Psoas muscle (tissue), 7 donors: ENCODE measurements at regions not wholly inside any gene's neighbourhood (a gene's known extent, or its start where the extent isn't known, plus 50 kb on each side); places are given as distances from the start of the nearest gene placed in this dataset.

Experiments
- ATAC-seq, 4 donors: fragments of 200-7000 bp; cut with Tn5 transposase; one replicate each; pipeline ENCODE4 v1.9.1; 2020; ENCODE audit warnings: moderate library complexity in 3 of 4, mild to moderate bottlenecking in 2 of 4
- DNase-seq, 2 donors: peaks; one replicate each; pipeline ENCODE4 v3.0.0-alpha.2; 2020
- H3K27ac ChIP-seq: fragments of 200-600 bp; one replicate; pipeline ENCODE4 v1.8.0; 2022
- H3K27me3 ChIP-seq, 3 donors: fragments of 200-600 bp in 1 of 3; one replicate each; pipeline versions ENCODE4 v1.6.1 to v1.8.0; 2013 to 2022; ENCODE audit warnings: low read length in 2 of 3, mild to moderate bottlenecking in 2 of 3, moderate library complexity in 1 of 3; ENCODE audit not compliant: insufficient read depth in 3 of 3
- H3K36me3 ChIP-seq, 2 donors: fragments of 200-600 bp in 1 of 2; one replicate each; pipeline versions ENCODE4 v1.6.1 to v1.8.0; 2013 to 2022; ENCODE audit warnings: low read depth in 1 of 2, mild to moderate bottlenecking in 1 of 2, moderate library complexity in 1 of 2; ENCODE audit not compliant: insufficient read depth in 1 of 2
- H3K4me1 ChIP-seq: fragments of 200-600 bp; one replicate; pipeline ENCODE4 v1.8.0; 2022
- H3K4me3 ChIP-seq: fragments of 200-600 bp; one replicate; pipeline ENCODE4 v1.8.0; 2022; ENCODE audit warnings: mild to moderate bottlenecking
- H3K9me3 ChIP-seq: fragments of 200-600 bp; one replicate; pipeline ENCODE4 v1.8.0; 2022
- WGBS, 3 donors: extraction: QIAGEN DNeasy Blood & Tissue Kit; methylation state at CpG; one replicate each; pipeline versions ENCODE4 v1.1.6 to v1.1.7; 2013; 5-methylcytosine and 5-hydroxymethylcytosine counted together
- intact Hi-C, 2 donors: fragments of 100-400 bp; cut with DNase I; formaldehyde crosslinking; loops; one replicate each; pipeline versions ENCODE4 v1.11.0 to v1.14.2; 2022
- TF ChIP-seq, protein P1 (sequence below): fragments of 200-600 bp; IDR thresholded peaks from one replicate; pipeline ENCODE4 v1.8.0; 2022; ENCODE audit warnings: antibody characterized with exemption
- donor health status: healthy with polysubstance abuse.
- donor health status: DM: no; HTN: no; CAD: no; lungs with moderate emphysema.
- donor health status: Bipolar disorder and iron deficiency.
- donor health status: healthy.
- donor health status: DM: yes; HTN: yes; CAD: no.
- donor health status: DM: no; HTN: no; CAD: no.
- donor health status: DM: yes; HTN: yes; CAD: no.

DNA sequence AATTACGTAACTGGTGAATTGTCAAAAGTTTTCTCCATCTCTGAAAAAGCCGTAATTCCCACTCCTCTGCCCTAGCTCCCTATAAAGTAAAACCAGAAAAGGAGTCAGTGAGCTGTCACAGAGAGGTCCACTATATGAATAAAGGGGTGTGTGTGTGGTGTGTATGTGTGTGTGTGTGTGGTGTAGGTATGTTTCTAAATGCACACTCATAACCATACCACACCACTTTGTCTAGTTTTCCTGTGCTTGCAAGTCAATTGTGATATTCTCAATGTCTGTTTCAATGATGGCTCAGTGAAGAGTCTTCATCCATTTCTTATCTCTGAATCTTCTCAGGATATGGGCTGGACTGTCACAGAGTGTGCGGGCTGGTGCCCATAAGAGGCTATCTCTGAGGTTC lies 54.8 kb upstream of the CCDC68 start:
- no peak overlapping the region for H3K4me3 ChIP-seq
- no peak for DNase-seq
- 92 to 98% (median 93%) methylated on average over 3 of the region's 3 CpGs for WGBS, 3 donors
- no peaks in the 10 kb centered on the region for H3K36me3 ChIP-seq
- intact Hi-C loops: no loop called here
- H3K27ac ChIP-seq: no peak overlapping the region
- TF ChIP-seq, protein P1, sequence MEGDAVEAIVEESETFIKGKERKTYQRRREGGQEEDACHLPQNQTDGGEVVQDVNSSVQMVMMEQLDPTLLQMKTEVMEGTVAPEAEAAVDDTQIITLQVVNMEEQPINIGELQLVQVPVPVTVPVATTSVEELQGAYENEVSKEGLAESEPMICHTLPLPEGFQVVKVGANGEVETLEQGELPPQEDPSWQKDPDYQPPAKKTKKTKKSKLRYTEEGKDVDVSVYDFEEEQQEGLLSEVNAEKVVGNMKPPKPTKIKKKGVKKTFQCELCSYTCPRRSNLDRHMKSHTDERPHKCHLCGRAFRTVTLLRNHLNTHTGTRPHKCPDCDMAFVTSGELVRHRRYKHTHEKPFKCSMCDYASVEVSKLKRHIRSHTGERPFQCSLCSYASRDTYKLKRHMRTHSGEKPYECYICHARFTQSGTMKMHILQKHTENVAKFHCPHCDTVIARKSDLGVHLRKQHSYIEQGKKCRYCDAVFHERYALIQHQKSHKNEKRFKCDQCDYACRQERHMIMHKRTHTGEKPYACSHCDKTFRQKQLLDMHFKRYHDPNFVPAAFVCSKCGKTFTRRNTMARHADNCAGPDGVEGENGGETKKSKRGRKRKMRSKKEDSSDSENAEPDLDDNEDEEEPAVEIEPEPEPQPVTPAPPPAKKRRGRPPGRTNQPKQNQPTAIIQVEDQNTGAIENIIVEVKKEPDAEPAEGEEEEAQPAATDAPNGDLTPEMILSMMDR: no peak
- no peaks in the 10 kb centered on the region for H3K4me1 ChIP-seq
- H3K9me3 ChIP-seq: no peaks in the 10 kb centered on the region
- H3K27me3 ChIP-seq: no peaks in the 10 kb centered on the region
- ATAC-seq: no peak

DNA sequence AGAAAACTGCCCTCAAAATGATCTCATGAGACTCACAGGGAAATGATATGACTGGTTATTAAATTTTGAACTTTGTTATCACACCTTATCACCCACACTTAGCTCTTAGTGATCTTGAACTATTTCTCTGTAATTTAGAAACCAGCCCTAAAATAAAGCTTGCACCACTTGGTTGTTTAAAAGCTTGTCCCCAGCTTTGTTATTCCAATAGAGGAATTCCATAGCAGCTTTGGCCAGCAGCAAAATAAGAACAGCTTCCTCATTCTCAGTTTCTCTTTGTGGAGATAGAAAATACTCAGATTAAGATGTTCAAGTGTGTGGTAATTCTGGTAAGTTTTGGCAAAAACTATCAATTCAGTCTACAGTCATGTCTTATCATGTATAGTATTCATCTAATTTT lies 54.4 kb upstream of the CCDC68 start:
- H3K27me3 ChIP-seq: no peaks in the 10 kb centered on the region
- H3K4me3 ChIP-seq: no peak overlapping the region
- DNase-seq (no peak), ATAC-seq (no peak)
- no peaks in the 10 kb centered on the region for H3K9me3 ChIP-seq
- H3K27ac ChIP-seq: no peak overlapping the region
- no peaks in the 10 kb centered on the region for H3K4me1 ChIP-seq
- TF ChIP-seq, protein P1: no peak
- no peaks in the 10 kb centered on the region for H3K36me3 ChIP-seq
- intact Hi-C loops: no loop called here

DNA sequence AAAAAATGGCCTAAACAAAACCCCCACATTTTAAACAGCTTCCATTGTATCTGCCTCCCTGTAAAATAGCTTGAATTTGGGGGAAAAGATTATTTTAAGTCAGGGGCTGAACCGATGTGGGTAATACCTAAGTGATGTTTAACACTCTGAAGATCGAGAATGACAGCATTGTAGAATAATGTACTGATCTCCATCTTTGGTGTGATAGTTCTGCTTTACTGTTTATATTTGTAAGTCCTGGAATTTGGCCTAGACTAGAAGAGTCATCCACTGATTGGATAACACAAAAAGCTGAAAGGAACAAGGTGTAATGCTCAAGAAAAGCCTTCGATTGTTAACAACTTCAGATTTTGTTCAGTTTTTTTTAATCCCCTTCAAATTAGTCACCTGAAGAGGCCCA lies 53.8 kb upstream of the CCDC68 start:
- 90 to 96% (median 95%) methylated on average over 3 of the region's 3 CpGs for WGBS, 3 donors
- H3K27me3 ChIP-seq: no peaks in the 10 kb centered on the region
- intact Hi-C loops: no loop called here
- H3K4me1 ChIP-seq: no peaks in the 10 kb centered on the region
- no peak for DNase-seq
- no peaks in the 10 kb centered on the region for H3K9me3 ChIP-seq
- H3K4me3 ChIP-seq: no peak overlapping the region
- no peaks in the 10 kb centered on the region for H3K36me3 ChIP-seq
- TF ChIP-seq, protein P1: no peak
- ATAC-seq: no peak
- no peak overlapping the region for H3K27ac ChIP-seq

DNA sequence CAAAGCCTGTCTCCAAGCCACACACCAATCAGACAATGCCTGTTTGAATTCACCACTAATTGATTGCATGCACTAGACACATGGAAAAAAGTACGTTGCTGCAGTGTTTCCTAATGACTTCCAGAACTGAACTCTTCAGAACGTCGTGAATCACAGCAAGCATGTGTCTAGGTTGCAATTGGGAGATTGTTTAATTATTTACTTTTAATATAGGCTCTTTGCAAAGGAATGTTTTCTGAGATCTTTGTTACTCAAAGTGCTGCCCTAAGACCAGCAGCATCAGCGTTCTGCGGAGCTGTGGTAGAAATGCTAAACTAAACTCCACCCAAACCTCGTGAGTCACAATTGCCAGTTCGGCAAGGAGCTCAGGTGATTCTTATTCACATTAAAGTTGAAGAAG lies 52.7 kb upstream of the CCDC68 start:
- ATAC-seq (no peak), DNase-seq (no peak)
- Histone ChIP-seq H3K36me3 (no peaks in the 10 kb centered on the region), H3K4me3 (no peak overlapping the region), H3K27ac (no peak overlapping the region), H3K4me1 (no peaks in the 10 kb centered on the region), H3K9me3 (no peaks in the 10 kb centered on the region), H3K27me3 (no peaks in the 10 kb centered on the region)
- 75 to 80% (median 78%) methylated on average over 7 of the region's 7 CpGs for WGBS, 3 donors
- intact Hi-C loops: no loop called here
- TF ChIP-seq, protein P1: no peak
